Thyroid gland (tissue), 4 donors: ENCODE measurements at regions not wholly inside any gene's neighbourhood (a gene's known extent, or its start where the extent isn't known, plus 50 kb on each side); places are given as distances from the start of the nearest gene placed in this dataset.

Experiments used
- CTCF ChIP-seq, 6 experiments: fragments of 200-600 bp in 3 of 6; fragments of 450-650 bp in 3 of 6; sonication (generic) in 3 of 6; IDR thresholded peaks; one replicate each; pipeline ENCODE4 v1.5.1; 2016 to 2019; ENCODE audit warnings: antibody characterized with exemption in 6 of 6, mild to moderate bottlenecking in 2 of 6, inconsistent platforms in 1 of 6, moderate library complexity in 1 of 6
- POLR2A ChIP-seq, 2 donors: fragments of 450-650 bp; IDR thresholded peaks; one replicate each; pipeline ENCODE4 v1.6.1; 2017; ENCODE audit warnings: antibody characterized with exemption in 2 of 2, mild to moderate bottlenecking in 2 of 2, moderate library complexity in 1 of 2

GRCh38 chr2:163951312-163951711, 215.5 kb upstream of the FIGN start:
- TF ChIP-seq CTCF (IDR thresholded peaks at IDR 0.05) (no peak), POLR2A (IDR thresholded peaks at IDR 0.05) (no peak)
